ENCODE measurements at regions not wholly inside any gene's neighbourhood (a gene's known extent, or its start where the extent isn't known, plus 50 kb on each side); places are given as distances from the start of the nearest gene placed in this dataset.

GRCh38 chr1:117753652-117754051 is 147.8 kb downstream of the TENT5C start:
- TF ChIP-seq CTCF (IDR thresholded peaks at IDR 0.05) = no peak
- TF ChIP-seq POLR2A (IDR thresholded peaks at IDR 0.05) = no peak

Data from body of pancreas (tissue), 4 donors.